K562 (cell line): ENCODE measurements at regions not wholly inside any gene's neighbourhood (a gene's known extent, or its start where the extent isn't known, plus 50 kb on each side); places are given as distances from the start of the nearest gene placed in this dataset.

ENCODE experiments used
- BCOR ChIP-seq: fragments of 450-650 bp; IDR thresholded peaks from 2 replicates; pipeline ENCODE4 v1.6.1; 2016
- EP400 ChIP-seq: fragments of 450-650 bp; IDR thresholded peaks from 2 replicates; pipeline ENCODE4 v1.6.1; 2017; ENCODE audit warnings: antibody characterized with exemption, mild to moderate bottlenecking, moderate library complexity
- ETV5 ChIP-seq: sonication (generic); formaldehyde crosslinking; IDR thresholded peaks from 2 replicates; pipeline ENCODE4 v1.4.0; 2020; ENCODE audit warnings: low read depth, mild to moderate bottlenecking, missing genetic modification reagents
- FOSL1 ChIP-seq: fragments of 200-800 bp; sonication (Bioruptor generic); conservative IDR thresholded peaks from 2 replicates; pipeline ENCODE4 v1.6.1; 2016; ENCODE audit warnings: missing genetic modification characterization, missing compliant biosample characterization
- FOXJ2 ChIP-seq: fragments of 200-800 bp; sonication (Bioruptor generic); IDR thresholded peaks from 2 replicates; pipeline ENCODE4 v1.6.1; 2016; ENCODE audit warnings: missing genetic modification characterization, missing compliant biosample characterization
- GATA2 ChIP-seq: sonication (generic); formaldehyde crosslinking; IDR thresholded peaks from 2 replicates; pipeline ENCODE4 v1.4.0; 2020; ENCODE audit warnings: mild to moderate bottlenecking, missing genetic modification reagents
- HNRNPUL1 ChIP-seq: fragments of 200-400 bp; formaldehyde crosslinking; IDR thresholded peaks from 2 replicates; pipeline ENCODE4 v1.6.1; 2017; ENCODE audit warnings: low read length
- KLF16 ChIP-seq: IDR thresholded peaks from 2 replicates; pipeline ENCODE4 v1.6.1; 2016; ENCODE audit warnings: antibody characterized with exemption
- MAX ChIP-seq: sonication (generic); formaldehyde crosslinking; IDR thresholded peaks from 2 replicates; pipeline ENCODE4 v1.9.0; 2022; ENCODE audit warnings: mild to moderate bottlenecking, missing genetic modification reagents
- MCM3 ChIP-seq: fragments of 450-650 bp; IDR thresholded peaks from 2 replicates; pipeline ENCODE4 v1.6.1; 2016
- NEUROD1 ChIP-seq: fragments of 150-350 bp; IDR thresholded peaks from 2 replicates; pipeline ENCODE4 v1.6.1; 2014; ENCODE audit warnings: borderline replicate concordance, low read length, low read depth; ENCODE audit not compliant: partially characterized antibody
- NFIC ChIP-seq: fragments of 450-650 bp; IDR thresholded peaks from 2 replicates; pipeline ENCODE4 v1.6.1; 2017; ENCODE audit warnings: mild to moderate bottlenecking, inconsistent platforms
- POU5F1 ChIP-seq: fragments of 150-350 bp; IDR thresholded peaks from 2 replicates; pipeline ENCODE4 v1.6.1; 2014; ENCODE audit warnings: borderline replicate concordance, low read length, low read depth, mild to moderate bottlenecking; ENCODE audit not compliant: partially characterized antibody
- PPARD ChIP-seq: fragments of 250-450 bp; sonication (Bioruptor Pico); IDR thresholded peaks from 2 replicates; pipeline ENCODE4 v1.8.0; 2022; ENCODE audit warnings: inconsistent platforms, mild to moderate bottlenecking, moderate library complexity
- RBBP5 ChIP-seq: fragments of 200-600 bp; sonication (generic); IDR thresholded peaks from 2 replicates; pipeline ENCODE4 v1.6.1; 2012; ENCODE audit warnings: borderline replicate concordance, mild to moderate bottlenecking, low read length, control low read depth, inconsistent platforms; ENCODE audit not compliant: insufficient read depth, poor library complexity, severe bottlenecking
- RBM25 ChIP-seq: fragments of 200-400 bp; formaldehyde crosslinking; IDR thresholded peaks from 2 replicates; pipeline ENCODE4 v1.6.1; 2018; ENCODE audit warnings: low read length, low read depth, moderate library complexity; ENCODE audit not compliant: severe bottlenecking
- RFX7 ChIP-seq: fragments of 250-450 bp; sonication (Bioruptor Pico); IDR thresholded peaks from 2 replicates; pipeline ENCODE4 v1.5.1; 2021; ENCODE audit warnings: mild to moderate bottlenecking
- SAP30 ChIP-seq: fragments of 200-600 bp; sonication (generic); IDR thresholded peaks from 2 replicates; pipeline ENCODE4 v1.6.1; 2012; ENCODE audit warnings: borderline replicate concordance, low read depth, mild to moderate bottlenecking, moderate library complexity, low read length, control low read depth, inconsistent platforms; ENCODE audit not compliant: insufficient read depth, poor library complexity, severe bottlenecking
- SMARCA5 ChIP-seq: fragments of 450-650 bp; IDR thresholded peaks from 2 replicates; pipeline ENCODE4 v1.6.1; 2016
- SPI1 ChIP-seq: IDR thresholded peaks from 2 replicates; pipeline ENCODE4 v1.6.1; 2011; ENCODE audit warnings: low read depth, low read length, control low read depth, borderline replicate concordance
- TEAD1 ChIP-seq, 2 experiments: fragments of 450-650 bp in 1 of 2; sonication (generic) in 1 of 2; formaldehyde crosslinking; IDR thresholded peaks; 2 replicates each; pipeline versions ENCODE4 v1.4.0 to v1.8.0; 2020 to 2022; ENCODE audit warnings: mild to moderate bottlenecking in 2 of 2, missing genetic modification reagents in 1 of 2
- ZFP36 ChIP-seq: fragments of 150-350 bp; IDR thresholded peaks from 2 replicates; pipeline ENCODE4 v1.6.1; 2018; ENCODE audit warnings: low read length, low read depth; ENCODE audit not compliant: partially characterized antibody
- ZNF311 ChIP-seq: fragments of 250-450 bp; sonication (Bioruptor Pico); IDR thresholded peaks from 2 replicates; pipeline ENCODE4 v1.4.0; 2020; ENCODE audit warnings: mild to moderate bottlenecking, moderate library complexity
- ZNF407 ChIP-seq: fragments of 450-650 bp; IDR thresholded peaks from 2 replicates; pipeline ENCODE4 v1.6.1; 2016; ENCODE audit warnings: low read depth

- TF ChIP-seq ZNF407 = no peak
- TF ChIP-seq RBBP5 = no peak
- no peak for TF ChIP-seq RFX7
- TF ChIP-seq SMARCA5 = peak; percentile 89; the same call in 1 of the 2 replicates
- no peak for TF ChIP-seq HNRNPUL1
- TF ChIP-seq NFIC = no peak
- peak; percentile 67 for TF ChIP-seq ZFP36
- no peak for TF ChIP-seq EP400
- TF ChIP-seq GATA2 (CRISPR knock-in tag) = no peak
- TF ChIP-seq RBM25 = peak; percentile 84
- no peak for TF ChIP-seq ETV5 (CRISPR knock-in tag)
- no peak for TF ChIP-seq MCM3
- TF ChIP-seq FOXJ2 (tag) = no peak
- TF ChIP-seq FOSL1 (tag) = no peak
- TF ChIP-seq ZNF311 (CRISPR knock-in tag) = no peak
- TF ChIP-seq SAP30 = no peak
- TF ChIP-seq MAX (CRISPR knock-in tag) = no peak
- TF ChIP-seq SPI1 = 0 out of 2 replicates have a peak, but pooled peaks have one; percentile 3
- TF ChIP-seq KLF16 = no peak
- TF ChIP-seq NEUROD1 = no peak
- no peak for TF ChIP-seq POU5F1
- TF ChIP-seq BCOR = peak; percentile 84
- TF ChIP-seq PPARD (CRISPR knock-in tag) = no peak
- no peak for TF ChIP-seq TEAD1 (CRISPR knock-in tag; IDR thresholded peaks at IDR 0.05)
Observed at GRCh38 chr1:25086518-25087079, 145.7 kb downstream of the SYF2 start (continued).
